OCI-LY7 (cell line): ENCODE measurements at regions not wholly inside any gene's neighbourhood (a gene's known extent, or its start where the extent isn't known, plus 50 kb on each side); places are given as distances from the start of the nearest gene placed in this dataset.

Experiments
- BruUV-seq: library from RNA; stranded (reverse); fragments of 400-500 nt; replicated peaks from 2 replicates; lab custom pipeline; 2021; lab: Mats Ljungman, UMichigan
- CTCF ChIA-PET: fragments of 300-600 bp; sonication (Branson Sonifier 250); formaldehyde crosslinking; loops from one replicate; lab custom pipeline; 2022; ENCODE audit warnings: antibody characterized with exemption; ENCODE audit not compliant: unreplicated experiment; lab: Charles Lee
- POLR2A ChIA-PET: fragments of 300-600 bp; sonication (Branson Sonifier 250); formaldehyde crosslinking; loops from one replicate; lab custom pipeline; 2022; ENCODE audit warnings: antibody characterized with exemption; lab: Charles Lee
- DNase-seq: peaks from one replicate; pipeline ENCODE4 v3.0.0-alpha.2; 2015; ENCODE audit warnings: low spot score
- H2AFZ ChIP-seq: fragments of 200-600 bp; sonication (generic), shearing (Covaris generic); 2 replicates; pipeline ENCODE4 v1.6.1; 2014; ENCODE audit warnings: mild to moderate bottlenecking, antibody characterized with exemption, low read length, moderate library complexity
- H3K27ac ChIP-seq: fragments of 200-600 bp; sonication (generic); 2 replicates; pipeline ENCODE4 v1.5.1; 2014; ENCODE audit warnings: mixed run types, low read depth, mild to moderate bottlenecking, moderate library complexity, low read length, inconsistent platforms; ENCODE audit not compliant: poor library complexity, severe bottlenecking
- H3K36me3 ChIP-seq: fragments of 200-600 bp; sonication (generic); 2 replicates; pipeline ENCODE4 v1.6.1; 2014; ENCODE audit warnings: mild to moderate bottlenecking, antibody characterized with exemption, low read length, moderate library complexity, mixed read lengths; ENCODE audit not compliant: insufficient read depth
- H3K4me1 ChIP-seq: fragments of 200-600 bp; sonication (generic); 2 replicates; pipeline ENCODE4 v1.5.1; 2014; ENCODE audit warnings: mild to moderate bottlenecking, low read length; ENCODE audit not compliant: insufficient read depth, poor library complexity, severe bottlenecking
- H3K4me2 ChIP-seq: fragments of 200-600 bp; sonication (generic); 2 replicates; pipeline ENCODE4 v1.6.1; 2014; ENCODE audit warnings: mild to moderate bottlenecking, low read length
- H3K4me3 ChIP-seq: fragments of 200-600 bp; sonication (generic); 2 replicates; pipeline ENCODE4 v1.5.1; 2014; ENCODE audit warnings: mild to moderate bottlenecking, low read depth, low read length; ENCODE audit not compliant: poor library complexity, severe bottlenecking
- H3K79me2 ChIP-seq: fragments of 200-600 bp; sonication (generic); 2 replicates; pipeline ENCODE4 v1.6.1; 2016; ENCODE audit warnings: low read depth, mild to moderate bottlenecking, low read length, moderate library complexity, mixed read lengths; ENCODE audit not compliant: insufficient read depth
- H3K9me2 ChIP-seq: fragments of 200-600 bp; sonication (generic); 2 replicates; pipeline ENCODE4 v1.6.1; 2016; ENCODE audit warnings: mild to moderate bottlenecking, low read length, mixed read lengths; ENCODE audit not compliant: insufficient read depth
- H3K9me3 ChIP-seq: fragments of 200-600 bp; sonication (generic); 2 replicates; pipeline ENCODE4 v1.6.1; 2014; ENCODE audit warnings: mild to moderate bottlenecking, mixed run types, low read length, mixed read lengths
- H4K20me1 ChIP-seq: fragments of 200-600 bp; sonication (generic); 2 replicates; pipeline ENCODE4 v1.6.1; 2014; ENCODE audit warnings: mild to moderate bottlenecking, antibody characterized with exemption, low read length, moderate library complexity, mixed read lengths; ENCODE audit not compliant: insufficient read depth
- EZH2phosphoT487 ChIP-seq: fragments of 200-600 bp; sonication (generic); IDR thresholded peaks from 2 replicates; pipeline ENCODE4 v1.6.1; 2018; ENCODE audit warnings: low read depth, borderline replicate concordance, mild to moderate bottlenecking, mixed run types, antibody characterized with exemption, low read length, moderate library complexity, mixed read lengths
- intact Hi-C: fragments of 100-400 bp; cut with micrococcal nuclease; formaldehyde crosslinking; loops from one replicate; pipeline ENCODE4 v1.10.0; 2022; ENCODE audit not compliant: unreplicated experiment
- TF ChIP-seq, protein P1 (sequence below): fragments of 200-600 bp; sonication (generic); conservative IDR thresholded peaks from 2 replicates; pipeline ENCODE4 v1.5.1; 2014; ENCODE audit warnings: mild to moderate bottlenecking, antibody characterized with exemption, low read length, moderate library complexity, mixed read lengths

DNA sequence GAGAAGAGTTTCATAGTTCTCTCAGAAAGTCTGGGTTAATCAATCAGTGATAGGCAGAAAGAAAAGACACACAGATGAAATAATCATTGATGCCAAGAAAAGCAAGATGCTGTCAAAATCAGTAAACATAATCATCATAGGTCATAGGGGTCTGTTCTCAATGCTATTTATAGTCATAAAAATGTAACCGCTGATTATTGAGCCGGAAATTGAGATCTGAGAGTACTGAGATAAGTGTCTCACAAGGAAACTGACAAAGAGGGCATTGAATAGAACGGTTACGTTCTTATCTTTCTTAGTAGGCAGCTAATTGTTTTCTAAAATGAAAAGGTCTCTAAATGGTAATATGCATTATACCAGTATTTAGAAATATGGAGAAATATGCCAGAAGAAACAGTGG, 1686.1 kb upstream of the AGA start:
- H3K4me3 ChIP-seq: no peak overlapping the region
- TF ChIP-seq EZH2phosphoT487: no peak
- TF ChIP-seq, protein P1, sequence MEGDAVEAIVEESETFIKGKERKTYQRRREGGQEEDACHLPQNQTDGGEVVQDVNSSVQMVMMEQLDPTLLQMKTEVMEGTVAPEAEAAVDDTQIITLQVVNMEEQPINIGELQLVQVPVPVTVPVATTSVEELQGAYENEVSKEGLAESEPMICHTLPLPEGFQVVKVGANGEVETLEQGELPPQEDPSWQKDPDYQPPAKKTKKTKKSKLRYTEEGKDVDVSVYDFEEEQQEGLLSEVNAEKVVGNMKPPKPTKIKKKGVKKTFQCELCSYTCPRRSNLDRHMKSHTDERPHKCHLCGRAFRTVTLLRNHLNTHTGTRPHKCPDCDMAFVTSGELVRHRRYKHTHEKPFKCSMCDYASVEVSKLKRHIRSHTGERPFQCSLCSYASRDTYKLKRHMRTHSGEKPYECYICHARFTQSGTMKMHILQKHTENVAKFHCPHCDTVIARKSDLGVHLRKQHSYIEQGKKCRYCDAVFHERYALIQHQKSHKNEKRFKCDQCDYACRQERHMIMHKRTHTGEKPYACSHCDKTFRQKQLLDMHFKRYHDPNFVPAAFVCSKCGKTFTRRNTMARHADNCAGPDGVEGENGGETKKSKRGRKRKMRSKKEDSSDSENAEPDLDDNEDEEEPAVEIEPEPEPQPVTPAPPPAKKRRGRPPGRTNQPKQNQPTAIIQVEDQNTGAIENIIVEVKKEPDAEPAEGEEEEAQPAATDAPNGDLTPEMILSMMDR: no peak
- no peaks in the 10 kb centered on the region for H3K9me2 ChIP-seq
- ChIA-PET CTCF (no interaction called here), POLR2A (interaction anchor here (0.6 to 1.1 kb wide), 2 partner anchors 147 to 242 kb away, joined by 3 read pairs; no protein-coding TSS in a partner anchor)
- no TSS peak for BruUV-seq
- H3K79me2 ChIP-seq: no peaks in the 10 kb centered on the region
- no peak overlapping the region for H3K27ac ChIP-seq
- no peak overlapping the region for H2AFZ ChIP-seq
- no peaks in the 10 kb centered on the region for H3K4me1 ChIP-seq
- DNase-seq: no peak
- H3K9me3 ChIP-seq: no peaks in the 10 kb centered on the region
- intact Hi-C loops: no loop called here
- H3K4me2 ChIP-seq: no peak overlapping the region
- H3K36me3 ChIP-seq: no peaks in the 10 kb centered on the region
- no peaks in the 10 kb centered on the region for H4K20me1 ChIP-seq

DNA sequence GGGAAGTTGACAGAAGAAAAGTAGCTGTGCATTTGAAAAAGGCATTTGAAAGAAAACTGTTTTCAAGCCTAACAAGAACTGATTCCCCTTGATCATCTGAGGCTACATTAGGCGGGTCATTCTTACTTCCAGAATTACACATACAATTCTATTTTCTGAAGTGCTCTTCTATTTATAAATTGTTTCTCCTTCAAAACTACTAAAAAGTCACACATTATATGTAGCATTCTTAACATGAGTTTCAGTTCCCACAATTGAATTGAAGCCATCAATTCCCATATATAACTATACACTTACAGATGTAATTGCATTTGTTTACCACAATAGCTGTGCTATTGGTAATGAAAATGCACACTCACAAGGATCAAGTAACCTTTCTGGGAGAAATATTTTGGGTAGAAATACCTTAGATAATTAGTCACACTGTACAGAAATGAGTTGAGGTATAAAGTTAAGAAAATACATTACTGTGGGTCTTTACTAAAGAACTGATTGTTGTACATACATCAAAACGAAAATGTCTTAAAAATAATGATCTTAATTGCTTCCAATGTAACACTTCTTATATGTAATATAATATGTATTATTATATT, 1688.0 kb upstream of the AGA start:
- no peak overlapping the region for H2AFZ ChIP-seq
- H3K4me2 ChIP-seq: no peak overlapping the region
- H3K4me1 ChIP-seq: no peaks in the 10 kb centered on the region
- no TSS peak for BruUV-seq
- H3K79me2 ChIP-seq: no peaks in the 10 kb centered on the region
- H3K27ac ChIP-seq: no peak overlapping the region
- DNase-seq: no peak
- POLR2A ChIA-PET: interaction anchor here (0.8 kb wide), 1 partner anchor 32 kb away, joined by 4 read pairs; no protein-coding TSS in a partner anchor
- TF ChIP-seq EZH2phosphoT487: no peak
- TF ChIP-seq, protein P1: no peak
- H4K20me1 ChIP-seq: no peaks in the 10 kb centered on the region
- no peaks in the 10 kb centered on the region for H3K9me2 ChIP-seq
- intact Hi-C loops: no loop called here
- H3K4me3 ChIP-seq: no peak overlapping the region
- CTCF ChIA-PET: no interaction called here
- no peaks in the 10 kb centered on the region for H3K9me3 ChIP-seq
- H3K36me3 ChIP-seq: no peaks in the 10 kb centered on the region

DNA sequence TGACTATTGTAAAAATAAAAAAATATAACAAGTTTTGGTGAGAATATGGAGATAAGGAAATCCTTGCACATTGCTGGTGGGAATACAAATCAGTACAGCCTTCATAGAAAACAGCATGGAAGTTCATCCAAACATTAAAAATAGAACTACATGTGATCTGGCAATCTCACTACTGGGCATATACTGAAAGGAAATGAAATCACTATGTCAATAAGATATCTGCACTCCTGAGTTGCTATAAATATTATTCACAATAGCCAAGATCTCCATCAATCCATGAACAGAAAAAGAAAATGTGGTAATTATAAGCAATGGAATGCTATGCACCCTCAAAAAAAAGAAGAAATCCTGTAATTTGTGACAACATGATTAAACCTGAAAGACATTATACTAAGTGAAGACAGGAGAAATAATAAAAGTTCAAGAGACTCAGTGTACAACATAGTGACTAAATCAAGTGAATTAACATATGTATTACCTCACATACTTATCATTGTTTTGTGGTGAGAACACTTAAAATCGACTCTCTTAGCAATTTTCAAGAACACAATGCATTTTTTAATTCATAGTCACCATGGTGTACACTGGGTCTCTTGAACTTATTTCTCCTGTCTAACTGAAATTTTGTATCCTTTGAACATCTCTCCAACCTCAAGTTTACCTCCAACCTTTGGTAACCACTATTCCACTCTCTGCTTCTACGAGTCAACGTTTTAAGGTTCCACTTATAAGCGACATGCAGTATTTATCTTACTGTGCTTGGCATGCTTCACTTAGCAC, 1703.7 kb upstream of the AGA start:
- BruUV-seq: no TSS peak
- no peaks in the 10 kb centered on the region for H3K79me2 ChIP-seq
- H3K4me1 ChIP-seq: no peaks in the 10 kb centered on the region
- no peak for DNase-seq
- no peaks in the 10 kb centered on the region for H4K20me1 ChIP-seq
- no peaks in the 10 kb centered on the region for H3K9me3 ChIP-seq
- H2AFZ ChIP-seq: no peak overlapping the region
- H3K9me2 ChIP-seq: no peaks in the 10 kb centered on the region
- intact Hi-C loops: no loop called here
- no peak overlapping the region for H3K4me3 ChIP-seq
- ChIA-PET CTCF (no interaction called here), POLR2A (no interaction called here)
- H3K36me3 ChIP-seq: no peaks in the 10 kb centered on the region
- no peak overlapping the region for H3K27ac ChIP-seq
- H3K4me2 ChIP-seq: no peak overlapping the region
- TF ChIP-seq EZH2phosphoT487: no peak
